A673 (cell line): ENCODE measurements at regions not wholly inside any gene's neighbourhood (a gene's known extent, or its start where the extent isn't known, plus 50 kb on each side); places are given as distances from the start of the nearest gene placed in this dataset.

ENCODE experiments used
- EZH2 ChIP-seq: fragments of 200-600 bp; sonication (generic); IDR thresholded peaks from 2 replicates; pipeline ENCODE4 v1.6.1; 2017; ENCODE audit warnings: borderline replicate concordance, low read depth, mild to moderate bottlenecking, mixed read lengths, antibody characterized with exemption, low read length; ENCODE audit not compliant: poor library complexity, severe bottlenecking
- TF ChIP-seq, protein P1 (sequence below): fragments of 300-800, 200-600 bp; sonication (generic); conservative IDR thresholded peaks from 2 replicates; pipeline ENCODE4 v1.5.1; 2017; ENCODE audit warnings: low read depth, mild to moderate bottlenecking, antibody characterized with exemption, low read length, moderate library complexity, mixed read lengths

- TF ChIP-seq, protein P1, sequence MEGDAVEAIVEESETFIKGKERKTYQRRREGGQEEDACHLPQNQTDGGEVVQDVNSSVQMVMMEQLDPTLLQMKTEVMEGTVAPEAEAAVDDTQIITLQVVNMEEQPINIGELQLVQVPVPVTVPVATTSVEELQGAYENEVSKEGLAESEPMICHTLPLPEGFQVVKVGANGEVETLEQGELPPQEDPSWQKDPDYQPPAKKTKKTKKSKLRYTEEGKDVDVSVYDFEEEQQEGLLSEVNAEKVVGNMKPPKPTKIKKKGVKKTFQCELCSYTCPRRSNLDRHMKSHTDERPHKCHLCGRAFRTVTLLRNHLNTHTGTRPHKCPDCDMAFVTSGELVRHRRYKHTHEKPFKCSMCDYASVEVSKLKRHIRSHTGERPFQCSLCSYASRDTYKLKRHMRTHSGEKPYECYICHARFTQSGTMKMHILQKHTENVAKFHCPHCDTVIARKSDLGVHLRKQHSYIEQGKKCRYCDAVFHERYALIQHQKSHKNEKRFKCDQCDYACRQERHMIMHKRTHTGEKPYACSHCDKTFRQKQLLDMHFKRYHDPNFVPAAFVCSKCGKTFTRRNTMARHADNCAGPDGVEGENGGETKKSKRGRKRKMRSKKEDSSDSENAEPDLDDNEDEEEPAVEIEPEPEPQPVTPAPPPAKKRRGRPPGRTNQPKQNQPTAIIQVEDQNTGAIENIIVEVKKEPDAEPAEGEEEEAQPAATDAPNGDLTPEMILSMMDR: no peak
- TF ChIP-seq EZH2: no peak
Observed at GRCh38 chr2:204331180-204331579, 214.1 kb upstream of the PARD3B start.
